ENCODE measurements at regions not wholly inside any gene's neighbourhood (a gene's known extent, or its start where the extent isn't known, plus 50 kb on each side); places are given as distances from the start of the nearest gene placed in this dataset.
"Not testable (repeated sequence)": the region's sequence is repeated elsewhere in the genome, so short reads cannot be mapped to it uniquely, and the experiment has no call there.

DNA sequence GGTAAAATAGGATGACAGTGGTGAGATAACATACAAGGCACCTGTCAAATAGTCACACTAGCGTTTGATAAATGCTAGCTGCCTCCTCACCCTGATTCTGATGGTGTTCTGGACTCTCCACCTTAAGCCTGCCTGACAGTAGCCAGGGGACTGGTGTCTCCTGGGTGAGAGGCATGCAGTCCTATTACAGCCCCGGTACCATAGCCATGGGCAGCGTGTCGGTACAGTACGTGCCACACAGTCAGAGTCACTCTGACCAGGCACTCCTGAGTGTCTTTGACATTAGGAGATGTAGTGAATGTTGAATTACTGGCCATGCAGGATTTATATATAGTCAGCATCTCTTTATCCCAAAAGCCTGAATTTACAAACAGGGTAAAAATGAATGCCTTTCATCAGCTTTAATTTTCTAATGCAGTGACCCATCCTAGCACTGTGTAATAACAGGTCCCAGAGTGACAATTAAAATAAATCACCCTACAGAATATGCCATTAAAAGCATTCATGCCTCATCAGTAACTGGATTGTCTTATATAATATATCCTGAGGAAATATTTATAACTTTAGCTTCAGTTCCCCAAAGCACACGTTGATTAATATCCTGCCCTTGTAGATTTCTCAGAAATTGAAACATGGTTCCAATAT lies 760.3 kb upstream of the SOX11 start:
- Histone ChIP-seq H3K79me2 (ENCODE audit: insufficient read depth, low read length) (no peaks in the 10 kb centered on the region), H4K20me1 (ENCODE audit: low read depth, low read length) (no peaks in the 10 kb centered on the region), H3K27me3 (ENCODE audit: low read length) (no peaks in the 10 kb centered on the region), H3F3A (ENCODE audit: insufficient read depth) (no peaks in the 10 kb centered on the region), H2AFZ (ENCODE audit: low read depth, low read length, severe bottlenecking) (no peak overlapping the region), H3K4me3 (ENCODE audit: insufficient read depth, low read length, poor library complexity, severe bottlenecking) (no peak overlapping the region), H3K27ac (ENCODE audit: low read depth, low read length) (no peak overlapping the region), H3K9ac (ENCODE audit: low read length) (no peak overlapping the region), H3K4me2 (ENCODE audit: low read depth, low read length, poor library complexity, severe bottlenecking) (no peak overlapping the region), H3K9me2 (replicated peaks; ENCODE audit: insufficient read depth, low read length) (no peaks in the 10 kb centered on the region), H3K9me3 (ENCODE audit: insufficient read depth, low read length) (no peaks in the 10 kb centered on the region), H3K36me3 (ENCODE audit: low read length) (no peaks in the 10 kb centered on the region)
- no peak for TF ChIP-seq EZH2phosphoT487 (conservative IDR thresholded peaks at IDR 0.05; ENCODE audit: low read length)

DNA sequence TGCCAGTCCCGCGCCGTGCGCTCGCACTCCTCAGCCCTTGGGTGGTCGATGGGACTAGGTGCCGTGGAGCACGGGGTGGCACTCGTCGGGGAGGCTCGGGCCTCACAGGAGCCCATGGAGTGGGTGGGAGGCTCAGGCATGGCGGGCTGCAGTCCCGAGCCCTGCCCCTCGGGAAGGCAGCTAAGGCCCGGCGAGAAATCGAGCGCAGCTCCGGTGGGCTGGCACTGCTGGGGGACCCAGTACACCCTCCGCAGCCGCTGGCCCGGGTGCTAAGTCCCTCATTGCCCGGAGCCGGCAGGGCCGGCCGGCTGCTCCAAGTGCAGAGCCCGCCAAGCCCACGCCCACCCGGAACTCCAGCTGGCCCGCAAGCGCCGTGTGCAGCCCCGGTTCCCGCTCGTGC lies 756.9 kb upstream of the SOX11 start:
- not testable (repeated sequence) for H3K4me3 ChIP-seq (ENCODE audit: insufficient read depth, low read length, poor library complexity, severe bottlenecking); H3K9me3 ChIP-seq (ENCODE audit: insufficient read depth, low read length); H3F3A ChIP-seq (ENCODE audit: insufficient read depth); H4K20me1 ChIP-seq (ENCODE audit: low read depth, low read length); H3K27ac ChIP-seq (ENCODE audit: low read depth, low read length); H3K4me2 ChIP-seq (ENCODE audit: low read depth, low read length, poor library complexity, severe bottlenecking); H3K36me3 ChIP-seq (ENCODE audit: low read length); H3K79me2 ChIP-seq (ENCODE audit: insufficient read depth, low read length); H3K9me2 ChIP-seq (replicated peaks; ENCODE audit: insufficient read depth, low read length); H3K27me3 ChIP-seq (ENCODE audit: low read length); H2AFZ ChIP-seq (ENCODE audit: low read depth, low read length, severe bottlenecking); H3K9ac ChIP-seq (ENCODE audit: low read length)

DNA sequence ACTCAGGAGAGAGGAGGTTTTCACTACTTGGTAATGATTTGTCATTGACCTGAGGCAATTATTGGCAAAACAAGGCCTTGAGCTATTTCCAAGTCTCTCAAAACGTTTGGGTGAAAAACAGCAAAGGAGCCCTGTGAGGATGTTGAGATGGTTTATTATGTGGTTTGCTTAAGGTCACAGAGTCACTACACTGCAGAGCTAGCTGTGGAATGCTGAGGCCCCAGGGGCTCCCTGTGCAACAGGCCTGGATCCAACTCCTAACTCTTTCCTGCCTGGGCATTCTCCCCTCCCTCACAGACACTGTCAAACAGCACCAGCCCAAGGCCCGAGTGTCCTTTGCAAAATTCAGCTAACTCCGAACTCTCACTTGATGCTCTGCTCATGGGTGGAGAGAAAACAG lies 754.6 kb upstream of the SOX11 start:
- no peaks in the 10 kb centered on the region for H3K79me2 ChIP-seq (ENCODE audit: insufficient read depth, low read length)
- no peaks in the 10 kb centered on the region for H4K20me1 ChIP-seq (ENCODE audit: low read depth, low read length)
- H3K27ac ChIP-seq (ENCODE audit: low read depth, low read length) = no peak overlapping the region
- H3F3A ChIP-seq (ENCODE audit: insufficient read depth) = no peaks in the 10 kb centered on the region
- H3K9me2 ChIP-seq (replicated peaks; ENCODE audit: insufficient read depth, low read length) = no peaks in the 10 kb centered on the region
- H3K27me3 ChIP-seq (ENCODE audit: low read length) = no peaks in the 10 kb centered on the region
- H3K4me3 ChIP-seq (ENCODE audit: insufficient read depth, low read length, poor library complexity, severe bottlenecking) = no peak overlapping the region
- TF ChIP-seq, protein P1, sequence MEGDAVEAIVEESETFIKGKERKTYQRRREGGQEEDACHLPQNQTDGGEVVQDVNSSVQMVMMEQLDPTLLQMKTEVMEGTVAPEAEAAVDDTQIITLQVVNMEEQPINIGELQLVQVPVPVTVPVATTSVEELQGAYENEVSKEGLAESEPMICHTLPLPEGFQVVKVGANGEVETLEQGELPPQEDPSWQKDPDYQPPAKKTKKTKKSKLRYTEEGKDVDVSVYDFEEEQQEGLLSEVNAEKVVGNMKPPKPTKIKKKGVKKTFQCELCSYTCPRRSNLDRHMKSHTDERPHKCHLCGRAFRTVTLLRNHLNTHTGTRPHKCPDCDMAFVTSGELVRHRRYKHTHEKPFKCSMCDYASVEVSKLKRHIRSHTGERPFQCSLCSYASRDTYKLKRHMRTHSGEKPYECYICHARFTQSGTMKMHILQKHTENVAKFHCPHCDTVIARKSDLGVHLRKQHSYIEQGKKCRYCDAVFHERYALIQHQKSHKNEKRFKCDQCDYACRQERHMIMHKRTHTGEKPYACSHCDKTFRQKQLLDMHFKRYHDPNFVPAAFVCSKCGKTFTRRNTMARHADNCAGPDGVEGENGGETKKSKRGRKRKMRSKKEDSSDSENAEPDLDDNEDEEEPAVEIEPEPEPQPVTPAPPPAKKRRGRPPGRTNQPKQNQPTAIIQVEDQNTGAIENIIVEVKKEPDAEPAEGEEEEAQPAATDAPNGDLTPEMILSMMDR (IDR thresholded peaks at IDR 0.05; ENCODE audit: insufficient read depth, low read length, poor library complexity, severe bottlenecking) = no peak
- TF ChIP-seq EZH2phosphoT487 (conservative IDR thresholded peaks at IDR 0.05; ENCODE audit: low read length) = no peak
- H2AFZ ChIP-seq (ENCODE audit: low read depth, low read length, severe bottlenecking) = no peak overlapping the region
- H3K36me3 ChIP-seq (ENCODE audit: low read length) = no peaks in the 10 kb centered on the region
- no peaks in the 10 kb centered on the region for H3K9me3 ChIP-seq (ENCODE audit: insufficient read depth, low read length)
- H3K4me2 ChIP-seq (ENCODE audit: low read depth, low read length, poor library complexity, severe bottlenecking) = no peak overlapping the region
- no peak overlapping the region for H3K9ac ChIP-seq (ENCODE audit: low read length)

DNA sequence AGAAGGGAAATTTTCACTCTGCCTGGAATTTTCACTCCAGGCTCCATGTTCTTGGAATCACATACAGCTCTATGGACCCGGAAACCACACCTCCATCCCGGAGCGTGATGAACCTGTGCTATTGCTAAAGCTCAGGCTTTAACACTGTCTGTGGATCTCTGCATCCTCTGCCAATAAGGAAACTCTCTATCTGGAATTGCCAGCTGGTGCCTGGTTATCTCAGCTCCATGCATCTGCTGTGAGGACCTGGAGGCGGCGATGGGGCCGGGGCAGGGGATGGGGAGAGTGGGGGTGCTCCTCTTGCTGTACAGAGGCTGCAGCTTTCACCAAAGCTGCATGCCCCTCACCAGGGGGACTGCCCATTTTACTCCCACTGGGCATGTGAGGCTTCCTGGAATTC lies 754.0 kb upstream of the SOX11 start:
- H2AFZ ChIP-seq (ENCODE audit: low read depth, low read length, severe bottlenecking) = no peak overlapping the region
- H3K4me2 ChIP-seq (ENCODE audit: low read depth, low read length, poor library complexity, severe bottlenecking) = no peak overlapping the region
- TF ChIP-seq, protein P1 (IDR thresholded peaks at IDR 0.05; ENCODE audit: insufficient read depth, low read length, poor library complexity, severe bottlenecking) = no peak
- TF ChIP-seq EZH2phosphoT487 (conservative IDR thresholded peaks at IDR 0.05; ENCODE audit: low read length) = no peak
- no peaks in the 10 kb centered on the region for H3K36me3 ChIP-seq (ENCODE audit: low read length)
- no peaks in the 10 kb centered on the region for H3K9me2 ChIP-seq (replicated peaks; ENCODE audit: insufficient read depth, low read length)
- H3K27me3 ChIP-seq (ENCODE audit: low read length) = no peaks in the 10 kb centered on the region
- H3K27ac ChIP-seq (ENCODE audit: low read depth, low read length) = no peak overlapping the region
- H4K20me1 ChIP-seq (ENCODE audit: low read depth, low read length) = no peaks in the 10 kb centered on the region
- H3K79me2 ChIP-seq (ENCODE audit: insufficient read depth, low read length) = no peaks in the 10 kb centered on the region
- no peak overlapping the region for H3K4me3 ChIP-seq (ENCODE audit: insufficient read depth, low read length, poor library complexity, severe bottlenecking)
- no peaks in the 10 kb centered on the region for H3F3A ChIP-seq (ENCODE audit: insufficient read depth)
- no peak overlapping the region for H3K9ac ChIP-seq (ENCODE audit: low read length)
- no peaks in the 10 kb centered on the region for H3K9me3 ChIP-seq (ENCODE audit: insufficient read depth, low read length)
